ENCODE measurements at regions not wholly inside any gene's neighbourhood (a gene's known extent, or its start where the extent isn't known, plus 50 kb on each side); places are given as distances from the start of the nearest gene placed in this dataset.

DNA sequence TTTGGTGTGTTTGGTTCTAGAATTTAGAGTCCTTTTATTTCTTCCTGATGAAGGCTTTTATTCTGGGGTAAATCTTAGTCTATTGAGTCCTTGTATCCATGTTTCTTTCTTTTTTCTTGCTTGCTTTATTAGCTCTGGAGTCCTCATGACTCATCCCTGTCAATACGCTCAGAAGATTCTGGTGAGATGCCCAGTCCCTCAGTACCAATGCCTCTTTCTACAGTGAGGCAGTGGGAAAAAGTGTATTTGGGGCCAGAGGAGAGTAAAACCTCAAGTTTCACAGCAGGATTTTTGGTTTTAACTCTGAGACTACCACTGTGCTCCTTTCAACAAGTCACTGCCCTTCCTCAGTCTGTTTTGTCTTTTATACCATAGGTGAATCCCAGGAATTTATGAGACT lies 368.0 kb downstream of the GBA3 start:
- ChIA-PET POLR2A (no interaction called here), CTCF (no interaction called here)
- TF ChIP-seq, protein P1, sequence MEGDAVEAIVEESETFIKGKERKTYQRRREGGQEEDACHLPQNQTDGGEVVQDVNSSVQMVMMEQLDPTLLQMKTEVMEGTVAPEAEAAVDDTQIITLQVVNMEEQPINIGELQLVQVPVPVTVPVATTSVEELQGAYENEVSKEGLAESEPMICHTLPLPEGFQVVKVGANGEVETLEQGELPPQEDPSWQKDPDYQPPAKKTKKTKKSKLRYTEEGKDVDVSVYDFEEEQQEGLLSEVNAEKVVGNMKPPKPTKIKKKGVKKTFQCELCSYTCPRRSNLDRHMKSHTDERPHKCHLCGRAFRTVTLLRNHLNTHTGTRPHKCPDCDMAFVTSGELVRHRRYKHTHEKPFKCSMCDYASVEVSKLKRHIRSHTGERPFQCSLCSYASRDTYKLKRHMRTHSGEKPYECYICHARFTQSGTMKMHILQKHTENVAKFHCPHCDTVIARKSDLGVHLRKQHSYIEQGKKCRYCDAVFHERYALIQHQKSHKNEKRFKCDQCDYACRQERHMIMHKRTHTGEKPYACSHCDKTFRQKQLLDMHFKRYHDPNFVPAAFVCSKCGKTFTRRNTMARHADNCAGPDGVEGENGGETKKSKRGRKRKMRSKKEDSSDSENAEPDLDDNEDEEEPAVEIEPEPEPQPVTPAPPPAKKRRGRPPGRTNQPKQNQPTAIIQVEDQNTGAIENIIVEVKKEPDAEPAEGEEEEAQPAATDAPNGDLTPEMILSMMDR (IDR thresholded peaks at IDR 0.05; ENCODE audit: control extremely low read depth, extremely low read depth, low read depth, missing control alignments): no peak
- no peak for DNase-seq (ENCODE audit: extremely low spot score)

DNA sequence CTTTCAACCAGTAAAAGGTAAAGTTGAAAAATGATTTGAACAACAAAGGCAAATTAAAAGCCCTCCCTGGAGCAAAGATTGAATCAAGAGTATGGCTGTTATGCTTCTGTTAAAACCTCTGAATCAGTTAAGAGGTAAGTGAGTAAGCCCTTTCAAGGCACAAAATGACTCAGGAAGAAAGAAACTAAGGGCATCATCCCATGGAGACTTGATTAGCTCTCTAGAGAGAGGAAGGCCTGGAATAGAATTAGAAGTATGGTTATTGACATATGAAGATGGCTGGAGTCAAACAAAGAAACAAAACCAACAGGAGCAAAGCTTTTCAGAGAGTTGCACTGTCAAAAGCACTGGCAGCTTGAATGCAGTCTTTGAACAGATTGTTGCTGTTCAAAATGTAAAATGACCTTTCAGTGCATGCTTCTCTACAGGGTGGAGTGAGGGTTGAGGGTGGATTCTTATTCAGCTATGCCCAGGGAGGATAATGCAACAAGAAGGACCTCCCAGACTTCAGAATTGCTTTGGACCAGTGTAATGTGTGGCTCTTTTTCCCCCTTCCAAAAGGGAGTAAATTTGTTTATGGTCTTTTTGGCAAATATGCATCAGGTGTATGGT lies 365.5 kb downstream of the GBA3 start:
- no peak for DNase-seq (ENCODE audit: extremely low spot score)
- POLR2A ChIA-PET: no interaction called here
- CTCF ChIA-PET: interaction anchor here (1.0 kb wide), 1 partner anchor 13 kb away, joined by 3 read pairs; no protein-coding TSS in a partner anchor
- TF ChIP-seq, protein P1 (IDR thresholded peaks at IDR 0.05; ENCODE audit: control extremely low read depth, extremely low read depth, low read depth, missing control alignments): no peak

DNA sequence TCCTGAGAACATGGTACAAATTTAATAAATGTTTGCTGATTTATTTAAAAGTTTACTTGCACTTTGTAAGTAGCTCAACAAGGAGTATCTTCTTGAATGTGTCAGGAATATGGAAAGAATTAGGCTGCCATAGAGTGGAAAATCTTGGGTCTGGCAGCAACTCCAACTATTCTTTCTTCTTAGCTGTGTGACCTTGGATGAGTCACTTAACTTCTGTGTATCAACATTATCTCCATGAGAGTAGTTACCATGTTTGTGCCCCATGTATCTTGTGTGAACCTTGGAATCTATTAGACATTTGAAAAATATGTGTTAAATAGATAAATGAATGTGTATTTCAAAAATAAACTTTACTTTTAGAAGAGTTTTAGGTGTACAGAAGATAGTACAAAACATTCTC lies 348.8 kb downstream of the GBA3 start:
- POLR2A ChIA-PET: no interaction called here
- no peak for DNase-seq (ENCODE audit: extremely low spot score)
- TF ChIP-seq, protein P1 (IDR thresholded peaks at IDR 0.05; ENCODE audit: control extremely low read depth, extremely low read depth, low read depth, missing control alignments): no peak

DNA sequence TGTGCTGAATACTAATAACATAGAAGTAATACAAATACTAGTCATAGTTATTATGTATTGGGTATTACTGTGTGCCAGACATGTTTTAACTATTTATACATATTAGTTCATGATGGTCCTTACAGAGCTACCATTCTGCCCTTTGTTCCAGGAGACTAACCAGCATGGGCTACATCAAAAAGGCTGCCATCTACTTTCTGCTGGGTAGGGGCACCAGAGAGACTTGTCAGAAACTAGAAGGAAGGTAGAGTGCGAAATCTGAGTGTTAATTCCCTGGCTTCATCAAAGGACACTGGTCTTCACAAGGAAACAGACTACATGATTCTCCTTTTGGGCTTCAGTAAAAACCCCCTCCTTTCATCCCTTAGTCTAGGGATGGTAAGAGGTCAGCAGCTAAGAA lies 347.8 kb downstream of the GBA3 start:
- TF ChIP-seq, protein P1 (IDR thresholded peaks at IDR 0.05; ENCODE audit: control extremely low read depth, extremely low read depth, low read depth, missing control alignments): no peak
- ChIA-PET CTCF (interaction anchor here (2.4 kb wide), 1 partner anchor 11 kb away, joined by 8 read pairs; no protein-coding TSS in a partner anchor), POLR2A (no interaction called here)
- no peak for DNase-seq (ENCODE audit: extremely low spot score)

More for the DNA sequence above, 348.8 kb downstream of the GBA3 start:
- CTCF ChIA-PET: no interaction called here

DNA sequence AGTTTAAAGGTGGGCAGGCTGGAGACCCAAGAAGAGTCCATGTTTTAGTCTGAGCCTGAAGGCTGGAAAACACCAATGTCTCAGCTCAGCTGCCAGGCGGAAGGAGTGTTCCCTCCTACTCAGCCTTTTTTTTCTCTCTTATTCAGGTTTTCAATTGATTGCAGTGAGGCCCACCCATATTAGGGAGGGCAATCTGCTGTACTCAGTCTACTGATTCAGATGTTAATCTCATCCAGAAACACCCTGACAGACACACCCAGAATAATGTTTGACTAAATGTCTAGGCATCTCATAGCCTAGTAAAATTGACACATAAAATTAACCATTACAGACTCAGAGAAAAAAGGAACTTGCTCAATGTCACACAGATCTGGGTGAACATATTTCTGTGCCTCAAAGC lies 347.1 kb downstream of the GBA3 start:
- POLR2A ChIA-PET: no interaction called here
- TF ChIP-seq, protein P1 (IDR thresholded peaks at IDR 0.05; ENCODE audit: control extremely low read depth, extremely low read depth, low read depth, missing control alignments): no peak
- CTCF ChIA-PET: interaction anchor here (0.7 to 2.4 kb wide), 3 partner anchors 10 to 29 kb away, joined by 3 to 8 read pairs (median 3); no protein-coding TSS in a partner anchor
- no peak for DNase-seq (ENCODE audit: extremely low spot score)

DNA sequence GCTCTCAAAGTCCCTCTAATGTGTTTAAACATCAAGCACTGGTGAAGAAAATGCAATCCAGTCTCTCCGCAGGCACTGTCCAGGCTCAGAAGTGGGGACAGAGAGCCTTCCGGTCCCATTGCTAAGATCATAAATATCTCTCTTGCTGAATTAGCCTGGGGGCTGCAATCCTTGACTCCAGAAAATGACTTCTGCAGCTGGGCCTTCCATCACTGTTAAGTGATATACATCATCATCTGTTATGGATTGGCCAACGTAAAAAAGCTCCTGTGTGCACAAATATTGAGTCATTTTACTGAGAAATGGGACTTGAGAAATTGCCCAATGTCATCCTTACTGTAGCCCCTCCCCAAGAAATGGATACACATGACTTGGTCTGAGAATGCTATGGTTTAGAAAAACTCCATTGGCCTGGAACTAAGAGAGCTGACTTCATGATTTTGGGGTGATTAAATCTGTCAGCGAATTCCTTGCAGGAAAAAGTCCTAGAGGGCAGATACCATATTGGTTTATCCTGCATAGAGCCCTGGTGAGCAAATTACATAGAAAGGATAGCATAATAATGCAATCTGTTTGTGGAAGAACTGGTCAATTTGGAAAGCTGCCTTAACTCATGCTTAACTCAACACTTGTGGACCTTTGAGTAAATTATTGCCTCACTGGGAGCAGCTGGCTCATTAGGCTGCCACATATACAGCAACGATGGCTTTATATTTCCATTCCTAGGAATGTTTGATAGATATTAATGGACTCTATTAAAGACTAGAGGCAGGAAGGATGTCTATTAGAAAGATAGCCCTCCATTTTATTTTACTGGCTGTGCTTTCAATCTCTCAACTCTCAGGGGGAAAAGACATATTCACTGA lies 346.1 kb downstream of the GBA3 start:
- POLR2A ChIA-PET: no interaction called here
- no peak for DNase-seq (ENCODE audit: extremely low spot score)
- TF ChIP-seq, protein P1 (IDR thresholded peaks at IDR 0.05; ENCODE audit: control extremely low read depth, extremely low read depth, low read depth, missing control alignments): no peak
- CTCF ChIA-PET: interaction anchor here (0.7 to 2.4 kb wide), 3 partner anchors 9 to 30 kb away, joined by 3 to 8 read pairs (median 3); no protein-coding TSS in a partner anchor

Data from GM10248 (cell line).